ENCODE measurements at regions not wholly inside any gene's neighbourhood (a gene's known extent, or its start where the extent isn't known, plus 50 kb on each side); places are given as distances from the start of the nearest gene placed in this dataset.
"Not testable (repeated sequence)": the region's sequence is repeated elsewhere in the genome, so short reads cannot be mapped to it uniquely, and the experiment has no call there.

DNA sequence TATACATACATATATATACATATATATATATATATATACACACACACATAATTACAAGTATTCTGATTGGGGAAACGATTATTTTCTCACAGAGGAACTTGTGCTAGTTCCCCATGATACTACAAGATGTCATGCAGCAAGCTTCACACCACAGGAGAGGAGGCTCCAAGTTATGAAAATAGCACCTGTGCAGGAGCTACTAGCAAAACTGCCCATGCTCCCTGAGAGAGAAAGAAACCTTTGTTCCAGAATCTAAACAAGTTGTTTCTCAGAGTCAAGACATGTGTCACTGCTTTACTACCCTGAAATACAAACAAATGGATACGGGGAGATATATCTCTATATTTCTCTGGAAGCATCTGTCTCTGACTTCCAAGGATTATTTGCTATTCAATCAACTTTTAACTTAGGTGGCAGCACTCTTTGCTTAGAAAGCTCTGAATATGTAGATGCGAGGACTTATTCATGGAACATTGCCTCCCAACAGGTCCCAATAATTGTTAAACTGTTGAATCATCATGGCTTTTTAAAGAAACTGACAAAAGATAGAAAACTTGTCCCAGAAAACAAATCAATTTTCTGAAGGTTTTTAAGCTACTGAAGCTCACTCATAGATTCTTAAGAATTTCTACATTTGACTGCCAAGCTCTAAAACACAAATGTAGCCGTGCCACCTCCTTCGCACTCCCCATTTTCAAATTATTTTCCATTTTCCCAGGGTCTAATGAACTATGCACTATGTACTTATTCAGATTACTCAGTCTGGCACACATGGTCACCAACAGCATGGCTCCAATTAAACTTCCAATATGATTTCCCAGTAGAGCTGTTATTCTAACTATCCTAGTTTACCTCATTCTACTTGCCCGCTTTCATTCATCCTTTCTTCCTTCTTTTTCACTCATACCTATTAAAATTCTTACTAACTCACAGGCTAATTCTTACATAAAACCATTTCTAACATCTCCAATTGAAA, 929.1 kb downstream of the LTN1 start:
- H3K4me3 ChIP-seq (replicated peaks in 1 of 3; ENCODE audit: low read depth in 2 of 3, low read length in 3 of 3): no peak overlapping the region
- DNase-seq: no peak
- H2AFZ ChIP-seq (ENCODE audit: insufficient read depth, low read depth, low read length, poor library complexity, severe bottlenecking): no peak overlapping the region
- no peak overlapping the region for H3K4me2 ChIP-seq (replicated peaks; ENCODE audit: extremely low read depth, low read length, poor library complexity, severe bottlenecking)
- Mint-ChIP-seq H3K36me3 (no peaks in the 10 kb centered on the region), H3K9me3 (peaks cover 0 to 4% (median 2%) of the 10 kb centered on the region in 7 donors), H3K27me3 (ENCODE audit: low read depth in 3 of 3) (peaks cover 0 to 1% (median 0%) of the 10 kb centered on the region in 3 donors), H3K4me1 (no peaks in the 10 kb centered on the region), H3K27ac (no peak overlapping the region), H3K4me3 (no peak overlapping the region)
- no peaks in the 10 kb centered on the region for H3K79me2 ChIP-seq (ENCODE audit: insufficient read depth, low read length)
- H3K36me3 ChIP-seq (replicated peaks in 1 of 2; ENCODE audit: control insufficient read depth in 1 of 2, insufficient read depth in 2 of 2, low read length in 2 of 2): no peaks in the 10 kb centered on the region
- H3K27ac ChIP-seq (ENCODE audit: low read depth in 1 of 2, low read length in 2 of 2): no peak overlapping the region
- WGBS (ENCODE audit: insufficient coverage): 93% methylated on average over 3 of the region's 6 CpGs
- H3K9me3 ChIP-seq (replicated peaks in 1 of 2; ENCODE audit: control insufficient read depth in 1 of 2, insufficient read depth in 1 of 2, low read length in 2 of 2): no peaks in the 10 kb centered on the region
- no peaks in the 10 kb centered on the region for H3K27me3 ChIP-seq (ENCODE audit: control insufficient read depth in 2 of 2, insufficient read depth in 2 of 2, low read length in 2 of 2)
- no peaks in the 10 kb centered on the region for H4K20me1 ChIP-seq (ENCODE audit: insufficient read depth, low read length)
- intact Hi-C loops (cut with micrococcal nuclease): no loop called here
- H3K4me1 ChIP-seq (ENCODE audit: control insufficient read depth in 1 of 2, insufficient read depth in 2 of 2, low read length in 2 of 2): no peaks in the 10 kb centered on the region
- no peak for TF ChIP-seq CTCF (IDR thresholded peaks at IDR 0.05)
- H3K9ac ChIP-seq (ENCODE audit: insufficient read depth, low read length, poor library complexity, severe bottlenecking): no peak overlapping the region

DNA sequence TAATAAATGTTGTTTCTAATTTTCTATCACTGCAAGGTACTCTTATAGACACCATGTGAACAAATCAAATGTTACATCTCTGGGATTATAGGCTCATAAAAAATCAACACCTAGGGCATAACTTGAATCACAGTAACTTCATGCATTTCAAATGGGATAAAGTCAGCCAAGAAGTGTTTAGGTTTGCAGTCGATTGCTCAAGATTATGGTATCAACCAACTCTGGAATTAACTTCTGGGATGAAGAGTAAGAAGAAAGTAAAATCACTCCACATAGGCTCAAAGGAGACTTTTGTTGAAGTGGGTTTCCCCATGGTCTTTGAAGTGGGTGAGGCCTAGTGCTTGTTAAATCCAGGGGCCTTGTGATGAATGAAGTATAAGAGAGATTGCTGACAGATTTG, 939.7 kb downstream of the LTN1 start:
- H3K36me3 Mint-ChIP-seq; H3K79me2 ChIP-seq (ENCODE audit: insufficient read depth, low read length); H3K4me3 Mint-ChIP-seq; H3K4me2 ChIP-seq (replicated peaks; ENCODE audit: extremely low read depth, low read length, poor library complexity, severe bottlenecking); H3K9me3 Mint-ChIP-seq; H3K27me3 Mint-ChIP-seq (ENCODE audit: low read depth in 3 of 3); intact Hi-C loops (cut with micrococcal nuclease); H2AFZ ChIP-seq (ENCODE audit: insufficient read depth, low read depth, low read length, poor library complexity, severe bottlenecking); H3K27ac Mint-ChIP-seq; H3K4me3 ChIP-seq (replicated peaks in 1 of 3; ENCODE audit: low read depth in 2 of 3, low read length in 3 of 3); H3K36me3 ChIP-seq (replicated peaks in 1 of 2; ENCODE audit: control insufficient read depth in 1 of 2, insufficient read depth in 2 of 2, low read length in 2 of 2); H3K9ac ChIP-seq (ENCODE audit: insufficient read depth, low read length, poor library complexity, severe bottlenecking); H3K27ac ChIP-seq (ENCODE audit: low read depth in 1 of 2, low read length in 2 of 2); H3K27me3 ChIP-seq (ENCODE audit: control insufficient read depth in 2 of 2, insufficient read depth in 2 of 2, low read length in 2 of 2); H3K4me1 Mint-ChIP-seq; H3K4me1 ChIP-seq (ENCODE audit: control insufficient read depth in 1 of 2, insufficient read depth in 2 of 2, low read length in 2 of 2); H4K20me1 ChIP-seq (ENCODE audit: insufficient read depth, low read length); H3K9me3 ChIP-seq (replicated peaks in 1 of 2; ENCODE audit: control insufficient read depth in 1 of 2, insufficient read depth in 1 of 2, low read length in 2 of 2); DNase-seq: not testable (repeated sequence)
- WGBS (ENCODE audit: insufficient coverage): no CpG with 5 or more reads among the region's 1 CpG
